ENCODE measurements at regions not wholly inside any gene's neighbourhood (a gene's known extent, or its start where the extent isn't known, plus 50 kb on each side); places are given as distances from the start of the nearest gene placed in this dataset.

- DNase-seq (ENCODE audit: low spot score): no peak
- no peak overlapping the region for H3K4me3 ChIP-seq
Observed at GRCh38 chr18:1954583-1955312, 616.6 kb downstream of the METTL4 start.

DNA sequence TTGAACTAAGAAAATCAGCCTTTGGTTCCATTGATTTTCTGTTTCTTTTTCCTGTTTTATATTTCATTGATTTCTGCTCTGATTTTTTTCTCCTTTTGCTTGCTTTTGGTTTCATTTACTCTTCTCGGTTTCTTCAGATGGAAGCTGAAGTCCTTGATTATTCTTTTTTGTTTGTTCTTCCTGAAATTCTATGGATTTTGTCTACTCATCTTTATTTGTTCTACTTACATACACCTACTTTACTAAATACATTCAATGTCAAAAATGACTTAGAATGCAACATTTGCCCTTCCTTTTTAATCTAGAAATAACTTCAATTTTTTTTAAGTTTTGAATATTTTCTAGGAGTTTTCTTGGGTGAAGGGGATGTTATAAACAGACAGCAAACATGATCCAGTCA lies 612.5 kb downstream of the METTL4 start:
- no peak for TF ChIP-seq CTCF (IDR thresholded peaks at IDR 0.05)
- no peak overlapping the region for H3K27ac ChIP-seq
- no peak for DNase-seq (ENCODE audit: low spot score)
- no peak overlapping the region for H3K4me3 ChIP-seq

More at GRCh38 chr18:1954583-1955312, 616.6 kb downstream of the METTL4 start:
- no peak overlapping the region for H3K27ac ChIP-seq
- no peak for TF ChIP-seq CTCF (IDR thresholded peaks at IDR 0.05)

GRCh38 chr18:1965016-1965415 lies 606.3 kb downstream of the METTL4 start:
- Histone ChIP-seq H3K27ac (no peak overlapping the region), H3K4me3 (no peak overlapping the region)
- no peak for TF ChIP-seq CTCF (IDR thresholded peaks at IDR 0.05)
- DNase-seq (ENCODE audit: low spot score): no peak

DNA sequence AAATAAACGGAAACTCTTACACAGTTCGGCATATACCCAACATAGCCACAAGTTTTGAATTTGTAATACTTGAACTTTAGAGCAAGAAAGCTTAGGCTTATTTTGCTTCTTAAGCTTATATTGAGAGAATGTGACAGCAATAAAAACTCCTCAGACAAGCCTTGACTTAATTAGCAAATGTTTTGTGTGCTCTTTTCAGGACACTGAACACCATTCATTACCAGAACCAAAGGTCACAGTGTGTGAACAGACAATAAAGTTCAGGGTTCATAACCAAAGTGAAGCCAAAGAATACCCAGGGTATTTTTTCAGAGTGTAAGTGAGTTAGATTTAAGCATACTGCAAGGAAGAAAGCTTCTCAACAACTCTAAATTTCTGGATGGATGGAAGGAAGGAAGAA lies 605.8 kb downstream of the METTL4 start:
- TF ChIP-seq CTCF (IDR thresholded peaks at IDR 0.05): no peak
- Histone ChIP-seq H3K27ac (no peak overlapping the region), H3K4me3 (no peak overlapping the region)
- DNase-seq (ENCODE audit: low spot score): no peak

GRCh38 chr18:1968801-1969498 lies 602.4 kb downstream of the METTL4 start:
- Histone ChIP-seq H3K4me3 (no peak overlapping the region), H3K27ac (no peak overlapping the region)
- no peak for DNase-seq (ENCODE audit: low spot score)
- TF ChIP-seq CTCF (IDR thresholded peaks at IDR 0.05): no peak

GRCh38 chr18:1976484-1976883 lies 594.8 kb downstream of the METTL4 start:
- no peak for DNase-seq (ENCODE audit: low spot score)
- TF ChIP-seq CTCF (IDR thresholded peaks at IDR 0.05): no peak
- no peak overlapping the region for H3K4me3 ChIP-seq
- no peak overlapping the region for H3K27ac ChIP-seq

GRCh38 chr18:1982056-1982455 lies 589.2 kb downstream of the METTL4 start:
- no peak for DNase-seq (ENCODE audit: low spot score)
- no peak overlapping the region for H3K4me3 ChIP-seq
- no peak overlapping the region for H3K27ac ChIP-seq
- TF ChIP-seq CTCF (IDR thresholded peaks at IDR 0.05): no peak
